Activated T-cell treated with anti-CD3 and anti-CD28 coated beads for 48 hours (primary cell): ENCODE measurements at regions not wholly inside any gene's neighbourhood (a gene's known extent, or its start where the extent isn't known, plus 50 kb on each side); places are given as distances from the start of the nearest gene placed in this dataset.
"Not testable (repeated sequence)": the region's sequence is repeated elsewhere in the genome, so short reads cannot be mapped to it uniquely, and the experiment has no call there.

Experiments used
- DNase-seq: peaks from one replicate; pipeline ENCODE4 v3.0.0-alpha.2; 2020; ENCODE audit warnings: low read depth

DNA sequence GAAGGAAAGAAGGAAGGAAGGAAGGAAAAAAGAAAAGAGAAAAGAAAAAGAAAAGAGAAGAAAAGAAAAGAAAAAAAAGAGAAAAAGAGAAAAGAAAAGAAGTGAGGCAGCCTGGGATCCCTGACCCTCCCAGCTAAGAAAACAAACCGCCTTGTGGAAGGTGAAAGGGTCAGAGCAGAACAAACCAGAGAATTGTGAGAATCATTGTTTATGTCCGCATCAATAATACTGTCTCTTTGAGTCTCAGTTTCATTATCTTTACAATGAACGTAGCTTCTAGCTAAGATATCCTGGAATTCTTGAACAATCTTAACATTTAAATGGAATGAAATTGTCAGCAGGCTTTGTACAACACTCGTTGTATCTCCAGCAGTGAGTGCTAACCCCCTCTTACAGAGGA is 66.4 kb upstream of the SERP2 start:
- no peak for DNase-seq

DNA sequence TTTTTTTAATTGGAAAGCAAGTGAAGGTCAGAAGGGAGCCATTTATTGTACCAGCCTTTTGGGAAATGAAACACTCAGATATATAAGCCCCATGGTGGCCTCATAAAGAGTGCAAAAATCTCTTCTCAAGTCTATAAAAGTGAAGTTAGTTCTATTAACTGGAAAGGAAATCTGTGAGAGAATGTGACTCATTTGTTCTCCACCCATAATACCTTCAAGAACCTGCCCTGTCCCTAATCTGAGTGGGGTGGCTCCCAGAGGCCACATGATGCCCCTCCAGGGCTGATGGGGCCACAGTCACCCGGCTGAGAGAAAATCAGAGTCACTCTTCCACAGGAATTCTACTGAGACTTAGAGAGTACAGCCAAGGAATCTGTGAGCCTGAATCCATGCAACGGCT is 65.8 kb upstream of the SERP2 start:
- DNase-seq, result no peak

DNA sequence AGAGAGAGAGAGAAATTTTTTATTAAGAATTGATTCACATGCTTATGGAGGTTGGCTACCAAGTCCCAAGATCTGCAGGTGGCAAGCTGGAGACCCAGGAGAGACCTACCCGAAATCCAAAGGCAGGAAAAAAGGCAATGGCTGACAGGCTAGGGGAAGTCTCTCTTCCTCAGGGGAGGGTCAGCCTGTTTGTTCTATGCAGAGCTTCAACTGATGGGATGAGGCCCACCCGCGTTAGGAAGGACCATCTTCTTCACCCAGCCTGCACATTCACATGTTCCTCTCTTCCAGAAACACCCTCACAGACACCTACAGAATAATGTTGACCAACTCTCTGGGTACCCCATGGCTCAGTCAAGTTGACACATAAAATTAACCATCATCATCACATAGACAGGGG is 65.3 kb upstream of the SERP2 start:
- DNase-seq, result no peak

DNA sequence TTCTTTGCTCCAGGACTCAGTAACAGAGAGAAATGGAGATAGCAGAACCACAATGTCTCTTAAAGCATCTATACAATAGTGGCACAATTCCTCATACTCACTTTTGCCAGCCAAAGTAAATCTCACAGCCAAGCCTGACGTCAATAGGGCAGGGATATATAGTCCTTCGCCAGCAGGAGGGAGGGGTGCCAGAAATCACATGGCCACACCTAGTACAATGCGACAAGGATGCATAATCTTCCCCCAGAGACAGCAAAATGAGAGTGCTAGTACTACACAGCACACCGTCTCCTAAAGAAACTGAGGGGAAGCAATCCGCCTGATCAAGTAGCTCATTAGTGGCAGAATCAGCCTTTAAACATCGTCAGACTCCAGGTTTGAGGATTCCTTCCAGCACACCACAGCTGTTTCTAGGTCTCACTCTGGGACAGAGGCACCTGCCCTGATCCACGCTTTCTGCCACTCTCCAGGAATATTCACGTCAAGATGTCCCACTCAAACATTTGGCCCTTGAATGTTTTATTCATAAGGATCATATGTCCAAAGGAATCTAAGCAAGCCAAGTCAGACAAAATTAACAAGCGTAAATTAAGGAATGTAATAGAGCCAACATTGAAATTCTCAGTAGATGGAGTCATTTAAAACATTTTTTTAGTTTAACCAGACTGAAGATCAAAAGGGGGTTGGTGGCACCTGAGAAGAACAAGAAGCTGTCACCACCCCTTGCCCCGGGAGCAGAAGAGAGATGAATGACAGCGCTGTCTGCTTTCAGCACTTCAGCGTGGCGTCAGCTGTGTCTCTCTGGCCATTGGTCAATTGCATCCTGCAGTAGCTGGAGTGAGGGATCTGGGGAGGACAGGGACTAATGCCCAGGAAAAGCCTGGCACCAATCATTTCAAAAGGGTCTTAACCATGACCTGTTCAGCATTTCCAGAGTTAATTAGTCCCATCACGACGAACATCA is 63.5 kb upstream of the SERP2 start:
- DNase-seq, result no peak

DNA sequence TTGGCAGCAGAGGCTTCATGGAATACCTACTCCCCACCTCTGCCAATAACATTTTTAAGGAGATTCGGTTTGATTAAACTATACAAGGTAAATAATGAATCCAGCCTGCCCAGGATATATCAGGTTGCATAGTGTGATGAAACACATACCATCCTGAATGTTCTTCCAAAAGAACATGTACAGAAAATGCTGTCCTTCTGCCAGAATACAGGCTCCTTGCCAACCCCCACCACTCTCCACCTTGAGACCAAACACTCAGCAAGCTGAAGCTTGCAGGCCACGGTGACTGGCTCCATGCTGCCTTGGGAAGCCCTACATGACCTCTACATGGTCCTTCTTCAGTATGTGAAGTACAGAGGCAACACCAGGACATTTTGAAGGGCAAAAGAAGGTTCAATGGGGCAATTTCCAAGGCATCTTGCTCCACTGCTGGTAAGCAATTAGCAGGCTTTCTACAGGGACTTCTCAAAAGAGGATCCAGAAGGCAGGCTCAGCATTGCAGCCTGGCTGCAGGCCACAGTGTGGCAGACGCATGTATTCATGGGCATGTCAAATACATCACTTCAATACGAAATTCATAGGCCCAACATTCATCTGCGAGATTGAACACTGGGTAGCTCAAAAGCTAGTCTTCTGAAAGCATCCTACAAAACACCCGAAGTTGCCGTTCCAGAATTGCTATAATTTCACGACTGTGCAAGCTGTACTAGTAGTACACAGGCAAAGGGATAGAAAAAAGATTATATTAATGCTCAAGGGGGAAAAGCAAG is 62.4 kb upstream of the SERP2 start:
- DNase-seq, result no peak

DNA sequence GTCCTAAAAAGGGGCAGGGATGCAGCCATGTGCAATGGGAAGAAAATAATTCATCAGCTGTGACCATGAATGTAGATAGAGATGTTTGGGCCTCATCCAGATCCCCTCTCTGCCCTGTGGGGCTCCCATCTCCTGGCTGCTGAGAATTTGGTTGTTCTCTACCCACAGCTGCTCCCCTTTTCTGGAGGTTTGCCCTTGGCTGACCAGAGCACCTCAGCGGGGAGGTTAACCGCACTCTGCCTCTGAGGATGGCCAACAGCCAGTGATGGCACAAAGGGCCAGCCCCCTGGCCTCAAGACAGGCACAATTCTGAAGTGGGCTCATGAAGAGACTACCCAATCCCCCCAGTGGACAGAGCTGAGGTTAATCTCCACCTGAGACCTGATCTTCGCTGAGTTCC is 61.5 kb upstream of the SERP2 start:
- no peak for DNase-seq

DNA sequence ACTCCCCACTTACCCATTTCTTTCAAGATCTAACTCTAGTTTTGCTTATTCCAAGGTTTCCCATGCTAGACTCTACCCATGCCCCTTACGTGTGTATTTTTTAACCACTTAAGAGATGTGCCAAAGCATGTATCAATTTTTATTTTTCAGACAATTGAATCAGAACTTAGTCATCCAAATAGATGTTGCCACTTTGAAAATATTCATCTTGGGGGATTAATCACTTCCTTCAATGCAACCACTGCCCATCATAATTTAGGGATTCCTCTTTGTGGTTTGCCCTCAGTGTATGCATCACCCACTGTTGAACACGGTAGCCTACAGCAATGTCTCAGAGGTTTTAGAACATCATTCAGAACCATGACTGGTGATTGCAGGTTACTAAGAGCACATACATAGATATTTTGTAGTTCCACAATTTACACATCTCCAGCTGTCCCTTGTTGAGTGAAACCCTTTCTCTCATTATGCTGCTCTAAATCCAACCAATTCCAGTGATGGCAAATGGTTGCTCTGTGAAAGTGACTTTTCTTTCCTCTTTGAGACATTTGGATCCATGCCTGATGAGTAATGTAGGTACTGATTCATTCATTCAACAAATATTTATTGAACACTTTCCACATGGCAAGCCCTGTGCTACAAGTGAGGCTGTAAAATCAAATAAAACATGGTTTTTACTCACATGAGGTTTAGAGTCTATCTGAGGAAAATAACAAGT is 60.6 kb upstream of the SERP2 start:
- DNase-seq, result no peak

DNA sequence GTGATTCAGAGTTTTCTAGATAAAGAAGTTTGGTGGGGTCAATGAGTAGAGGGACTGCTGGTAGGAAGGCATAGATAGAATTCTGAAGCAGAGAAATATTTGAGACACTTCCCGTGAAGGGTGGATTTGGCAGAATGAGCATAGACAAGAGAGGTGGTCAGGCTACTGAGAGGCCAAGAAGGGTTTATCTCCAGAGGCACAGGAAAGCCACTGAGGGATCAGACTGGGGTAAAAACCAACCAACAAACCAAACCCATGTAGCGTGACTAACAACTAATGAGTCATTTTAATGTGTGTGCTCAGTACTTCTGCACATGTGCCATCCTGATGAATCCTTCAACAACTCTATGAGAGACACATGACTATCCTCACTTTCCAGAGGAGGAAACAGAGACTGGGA is 60.0 kb upstream of the SERP2 start:
- DNase-seq, result no peak

DNA sequence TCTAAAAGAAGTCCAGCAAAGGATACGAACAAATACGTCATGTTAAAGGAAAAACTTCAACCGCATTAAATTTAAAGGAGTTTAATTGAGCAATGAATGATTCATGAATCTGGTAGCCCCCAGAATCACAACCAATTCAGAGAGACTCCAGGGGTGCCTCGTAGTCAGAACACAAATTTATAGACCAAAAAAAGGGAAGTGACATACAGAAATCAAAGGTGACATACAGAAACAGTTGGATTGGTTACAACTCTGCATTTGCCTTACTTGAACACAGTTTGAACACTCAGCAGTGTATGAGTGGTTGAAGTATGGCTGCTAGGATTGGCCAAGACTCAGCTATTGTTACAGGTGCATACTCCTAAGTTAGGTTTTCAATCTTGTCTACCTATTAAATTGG is 59.5 kb upstream of the SERP2 start:
- not testable (repeated sequence) for DNase-seq

DNA sequence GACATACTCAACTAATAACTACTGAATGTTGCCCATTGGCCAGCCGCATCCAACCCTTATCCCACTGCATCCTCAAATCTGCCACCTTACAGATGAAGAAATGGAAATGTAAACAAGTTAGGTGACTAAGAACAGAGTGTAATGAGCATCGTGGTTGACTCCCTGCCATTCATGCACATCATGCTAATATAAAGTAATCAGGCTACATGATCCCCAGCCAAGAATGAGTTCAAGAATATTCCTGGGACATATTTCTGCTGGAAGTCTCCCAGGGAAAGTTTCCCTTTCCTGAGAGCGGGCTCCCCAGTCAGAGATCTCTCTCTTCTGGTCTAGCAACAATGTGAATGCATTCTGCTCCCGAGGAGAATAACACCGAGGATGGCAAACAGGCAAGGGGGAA is 55.9 kb upstream of the SERP2 start:
- DNase-seq, result no peak

DNA sequence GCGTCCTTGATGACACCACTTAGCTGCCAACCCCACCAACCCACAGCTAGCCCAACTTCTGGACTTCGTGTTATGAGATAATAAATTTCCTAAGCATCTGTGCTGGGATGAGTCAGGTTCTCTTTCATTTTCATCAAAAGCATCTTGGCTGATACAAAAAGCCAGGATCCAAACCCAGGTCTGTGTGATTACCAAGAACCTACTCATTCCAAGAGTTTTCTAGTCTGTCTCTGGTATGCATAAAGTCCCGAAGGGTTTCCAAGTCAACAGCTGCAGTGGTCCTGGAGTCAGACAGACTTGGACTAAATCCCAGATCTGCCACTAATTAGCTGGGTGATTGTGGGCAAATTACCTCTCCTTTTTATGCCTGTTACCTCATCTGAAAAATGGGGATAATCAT is 55.5 kb upstream of the SERP2 start:
- DNase-seq, result no peak

DNA sequence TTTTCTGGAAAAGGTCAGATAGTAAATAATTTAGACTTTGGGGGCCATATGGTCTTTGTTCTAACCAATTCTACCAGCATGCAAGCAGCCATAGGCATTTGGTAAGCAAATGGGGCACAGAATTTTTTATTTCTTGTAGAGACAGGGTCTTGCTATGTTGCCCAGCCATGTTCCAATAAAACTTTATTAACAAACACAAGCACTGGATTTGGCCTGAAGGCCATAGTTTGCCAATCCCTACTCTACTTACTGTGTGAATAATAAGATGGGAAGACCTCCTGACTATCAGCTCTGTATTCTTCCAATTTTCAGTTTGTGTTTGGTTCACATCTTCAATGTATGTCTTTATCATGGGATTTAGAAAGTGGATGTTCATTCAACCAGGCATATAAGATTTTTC is 53.0 kb upstream of the SERP2 start:
- DNase-seq, result no peak

DNA sequence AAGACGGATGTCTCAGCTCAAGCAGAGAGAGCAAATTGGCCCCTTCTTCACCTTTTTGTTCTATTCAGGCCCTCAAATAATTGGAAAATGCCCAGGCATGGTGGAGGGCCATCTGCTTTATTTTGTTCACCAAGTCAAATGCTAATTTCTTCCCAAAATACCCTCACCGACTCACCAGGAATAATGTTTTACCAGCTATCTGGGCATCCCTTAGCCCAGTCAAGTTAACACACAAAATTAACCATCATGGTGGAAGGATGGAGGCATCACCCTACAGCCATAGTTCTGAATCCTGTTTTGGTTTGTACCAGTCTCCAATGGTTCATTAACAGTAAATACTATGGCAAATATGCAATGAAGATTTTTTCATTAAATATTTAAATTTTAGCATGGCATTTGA is 51.7 kb upstream of the SERP2 start:
- no peak for DNase-seq

DNA sequence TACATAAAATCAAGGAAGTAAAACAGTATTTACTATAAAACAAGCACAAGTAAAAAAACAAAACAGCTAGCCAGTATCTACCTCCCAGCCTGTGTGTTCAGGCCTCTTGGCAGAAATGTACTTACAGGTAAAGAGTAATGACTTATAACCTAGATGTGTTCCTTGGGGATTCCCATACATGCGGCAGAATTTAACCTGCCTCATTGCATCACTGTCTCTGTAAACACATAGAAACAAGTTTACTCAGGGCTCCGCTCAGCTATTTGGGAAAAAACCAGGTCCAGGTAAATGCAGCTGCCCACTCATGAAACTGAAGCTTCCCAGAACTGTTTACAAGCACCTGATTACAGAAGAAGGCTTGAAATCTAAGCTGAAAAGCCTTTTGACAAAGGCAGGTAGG is 50.7 kb upstream of the SERP2 start:
- DNase-seq, result no peak

DNA sequence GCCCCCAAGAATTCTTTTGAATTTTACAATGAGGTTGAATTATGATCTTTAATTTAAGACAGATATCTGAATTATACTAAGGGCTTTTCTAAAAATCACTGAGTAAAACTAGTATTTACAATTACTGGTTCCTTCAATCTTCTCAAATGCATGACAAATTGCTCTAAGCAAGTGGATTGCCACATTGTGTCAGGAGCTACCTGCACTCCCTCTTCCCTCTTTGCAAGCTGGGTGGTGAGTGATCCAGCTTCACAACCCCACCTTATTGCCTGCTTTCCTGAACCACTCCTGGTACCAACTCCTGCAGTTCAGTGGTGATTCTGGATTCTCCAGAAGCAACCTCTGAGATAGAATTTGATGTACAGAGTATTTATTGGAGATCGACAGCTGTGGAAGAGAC is 49.9 kb upstream of the SERP2 start:
- DNase-seq, result no peak
